Stimulated activated memory B cell treated with anti-CD40 and anti-IgM and Interleukin-4, amounts not matched to agents 10 μg/mL and 1 μg/mL and 100 μg/mL, for 72 hours (primary cell): ENCODE measurements at regions not wholly inside any gene's neighbourhood (a gene's known extent, or its start where the extent isn't known, plus 50 kb on each side); places are given as distances from the start of the nearest gene placed in this dataset.

Experiments
- ATAC-seq: fragments of 150-1000 bp; cut with Tn5 transposase; 2 replicates; pipeline ENCODE4 v1.10.0; 2021
- H3K27ac Mint-ChIP-seq: one replicate; pipeline ENCODE4 v1.8.0; 2022; ENCODE audit warnings: mild to moderate bottlenecking, mixed read lengths
- H3K27me3 Mint-ChIP-seq: one replicate; pipeline ENCODE4 v1.8.0; 2022; ENCODE audit warnings: mixed read lengths
- H3K36me3 Mint-ChIP-seq: one replicate; pipeline ENCODE4 v1.8.0; 2022; ENCODE audit warnings: mixed read lengths
- H3K4me1 Mint-ChIP-seq: one replicate; pipeline ENCODE4 v1.8.0; 2022; ENCODE audit warnings: mixed read lengths
- H3K4me3 Mint-ChIP-seq: one replicate; pipeline ENCODE4 v1.8.0; 2022; ENCODE audit warnings: mild to moderate bottlenecking, moderate library complexity, mixed read lengths
- H3K9me3 Mint-ChIP-seq: one replicate; pipeline ENCODE4 v1.8.0; 2022; ENCODE audit warnings: mixed read lengths

- no peaks in the 10 kb centered on the region for H3K4me1 Mint-ChIP-seq
- no peaks in the 10 kb centered on the region for H3K9me3 Mint-ChIP-seq
- H3K4me3 Mint-ChIP-seq = no peak overlapping the region
- no peak overlapping the region for H3K27ac Mint-ChIP-seq
- ATAC-seq = no peak
- H3K27me3 Mint-ChIP-seq = peaks cover 10% of the 10 kb centered on the region
- no peaks in the 10 kb centered on the region for H3K36me3 Mint-ChIP-seq
Observed at GRCh38 chr16:9428355-9429005, 337.0 kb downstream of the HAPSTR1 start.

GRCh38 chr16:9429646-9430330 lies 338.3 kb downstream of the HAPSTR1 start:
- no peak overlapping the region for H3K27ac Mint-ChIP-seq
- H3K36me3 Mint-ChIP-seq = no peaks in the 10 kb centered on the region
- H3K4me1 Mint-ChIP-seq = no peaks in the 10 kb centered on the region
- H3K27me3 Mint-ChIP-seq = peaks cover 4% of the 10 kb centered on the region
- no peak for ATAC-seq
- no peak overlapping the region for H3K4me3 Mint-ChIP-seq
- no peaks in the 10 kb centered on the region for H3K9me3 Mint-ChIP-seq

DNA sequence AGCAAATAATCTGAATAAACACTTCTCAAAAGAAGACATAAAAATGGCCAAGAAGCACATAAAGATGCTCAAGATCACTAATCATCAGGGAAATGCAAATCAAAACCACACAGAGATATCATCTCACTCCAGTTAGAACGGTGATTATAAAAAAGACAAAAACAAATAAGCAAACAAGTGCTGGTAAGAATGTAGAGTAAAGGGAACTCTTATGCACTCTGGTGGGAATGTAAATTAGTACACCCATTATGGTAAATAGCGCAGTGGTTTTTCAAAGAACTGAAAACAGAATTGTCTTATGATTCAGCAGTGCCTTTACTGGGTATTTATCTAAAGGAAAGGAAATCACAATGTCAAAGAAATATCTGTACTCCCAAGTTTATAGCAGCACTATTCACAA lies 343.2 kb downstream of the HAPSTR1 start:
- ATAC-seq = no peak
- H3K4me3 Mint-ChIP-seq = no peak overlapping the region
- H3K36me3 Mint-ChIP-seq = no peaks in the 10 kb centered on the region
- H3K9me3 Mint-ChIP-seq = peaks cover 10% of the 10 kb centered on the region
- H3K27me3 Mint-ChIP-seq = no peaks in the 10 kb centered on the region
- no peak overlapping the region for H3K27ac Mint-ChIP-seq
- H3K4me1 Mint-ChIP-seq = no peaks in the 10 kb centered on the region

- no peak for ATAC-seq
- Mint-ChIP-seq H3K27me3 (no peaks in the 10 kb centered on the region), H3K27ac (no peak overlapping the region), H3K9me3 (peaks cover 10% of the 10 kb centered on the region), H3K36me3 (no peaks in the 10 kb centered on the region), H3K4me1 (no peaks in the 10 kb centered on the region), H3K4me3 (no peak overlapping the region)
Observed at GRCh38 chr16:9436175-9436574, 344.7 kb downstream of the HAPSTR1 start.

- no peaks in the 10 kb centered on the region for H3K4me1 Mint-ChIP-seq
- no peak overlapping the region for H3K4me3 Mint-ChIP-seq
- H3K9me3 Mint-ChIP-seq = peaks cover 10% of the 10 kb centered on the region
- H3K36me3 Mint-ChIP-seq = no peaks in the 10 kb centered on the region
- no peak overlapping the region for H3K27ac Mint-ChIP-seq
- no peaks in the 10 kb centered on the region for H3K27me3 Mint-ChIP-seq
- no peak for ATAC-seq
Observed at GRCh38 chr16:9437115-9437514, 345.7 kb downstream of the HAPSTR1 start.

GRCh38 chr16:9438991-9439390 lies 347.5 kb downstream of the HAPSTR1 start:
- Mint-ChIP-seq H3K36me3 (no peaks in the 10 kb centered on the region), H3K27me3 (no peaks in the 10 kb centered on the region), H3K4me1 (no peaks in the 10 kb centered on the region), H3K4me3 (no peak overlapping the region), H3K27ac (no peak overlapping the region), H3K9me3 (peaks cover 10% of the 10 kb centered on the region)
- ATAC-seq = no peak

DNA sequence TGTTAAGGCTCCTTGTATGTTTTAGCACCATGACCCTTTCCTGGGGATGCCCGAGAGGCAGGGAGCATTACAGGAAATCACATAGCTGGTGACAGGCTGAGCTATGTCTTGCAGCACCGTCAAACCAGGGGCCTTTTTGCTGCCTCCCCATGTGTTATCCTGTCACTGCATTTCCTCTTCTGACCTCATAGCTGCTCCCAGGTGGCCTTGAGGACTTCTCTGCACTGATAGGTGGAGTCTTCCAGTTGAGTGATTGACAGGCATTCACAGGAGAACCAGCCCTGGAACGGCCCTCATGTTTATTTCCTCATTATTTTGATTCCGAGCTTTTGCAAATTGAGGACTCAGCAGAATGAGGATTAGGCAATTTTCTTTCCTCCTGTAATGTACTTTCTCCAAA lies 349.6 kb downstream of the HAPSTR1 start:
- Mint-ChIP-seq H3K36me3 (no peaks in the 10 kb centered on the region), H3K4me1 (no peaks in the 10 kb centered on the region), H3K4me3 (no peak overlapping the region), H3K9me3 (peaks cover 3% of the 10 kb centered on the region), H3K27me3 (peaks cover 4% of the 10 kb centered on the region), H3K27ac (no peak overlapping the region)
- ATAC-seq = no peak

- H3K4me3 Mint-ChIP-seq = no peak overlapping the region
- no peak for ATAC-seq
- peaks cover 8% of the 10 kb centered on the region for H3K27me3 Mint-ChIP-seq
- H3K36me3 Mint-ChIP-seq = no peaks in the 10 kb centered on the region
- no peak overlapping the region for H3K27ac Mint-ChIP-seq
- H3K4me1 Mint-ChIP-seq = no peaks in the 10 kb centered on the region
- H3K9me3 Mint-ChIP-seq = peaks cover 7% of the 10 kb centered on the region
Observed at GRCh38 chr16:9443864-9444263, 352.4 kb downstream of the HAPSTR1 start.

- ATAC-seq = no peak
- no peaks in the 10 kb centered on the region for H3K36me3 Mint-ChIP-seq
- H3K27ac Mint-ChIP-seq = no peak overlapping the region
- H3K4me1 Mint-ChIP-seq = no peaks in the 10 kb centered on the region
- H3K4me3 Mint-ChIP-seq = no peak overlapping the region
- H3K27me3 Mint-ChIP-seq = peaks cover 8% of the 10 kb centered on the region
- peaks cover 19% of the 10 kb centered on the region for H3K9me3 Mint-ChIP-seq
Observed at GRCh38 chr16:9446471-9447194, 355.2 kb downstream of the HAPSTR1 start.

- Mint-ChIP-seq H3K27ac (no peak overlapping the region), H3K27me3 (peaks cover 8% of the 10 kb centered on the region), H3K4me3 (no peak overlapping the region), H3K9me3 (peaks cover 19% of the 10 kb centered on the region), H3K4me1 (no peaks in the 10 kb centered on the region), H3K36me3 (no peaks in the 10 kb centered on the region)
- ATAC-seq = no peak
Observed at GRCh38 chr16:9447195-9447551, 355.7 kb downstream of the HAPSTR1 start.

GRCh38 chr16:9447699-9448098 lies 356.3 kb downstream of the HAPSTR1 start:
- Mint-ChIP-seq H3K4me3 (no peak overlapping the region), H3K27me3 (peaks cover 8% of the 10 kb centered on the region), H3K36me3 (no peaks in the 10 kb centered on the region), H3K4me1 (no peaks in the 10 kb centered on the region), H3K27ac (no peak overlapping the region), H3K9me3 (peaks cover 19% of the 10 kb centered on the region)
- ATAC-seq = no peak

- Mint-ChIP-seq H3K36me3 (no peaks in the 10 kb centered on the region), H3K27ac (no peak overlapping the region), H3K9me3 (peaks cover 29% of the 10 kb centered on the region), H3K27me3 (peaks cover 20% of the 10 kb centered on the region), H3K4me1 (no peaks in the 10 kb centered on the region), H3K4me3 (no peak overlapping the region)
- no peak for ATAC-seq
Observed at GRCh38 chr16:9449597-9449996, 358.2 kb downstream of the HAPSTR1 start.

DNA sequence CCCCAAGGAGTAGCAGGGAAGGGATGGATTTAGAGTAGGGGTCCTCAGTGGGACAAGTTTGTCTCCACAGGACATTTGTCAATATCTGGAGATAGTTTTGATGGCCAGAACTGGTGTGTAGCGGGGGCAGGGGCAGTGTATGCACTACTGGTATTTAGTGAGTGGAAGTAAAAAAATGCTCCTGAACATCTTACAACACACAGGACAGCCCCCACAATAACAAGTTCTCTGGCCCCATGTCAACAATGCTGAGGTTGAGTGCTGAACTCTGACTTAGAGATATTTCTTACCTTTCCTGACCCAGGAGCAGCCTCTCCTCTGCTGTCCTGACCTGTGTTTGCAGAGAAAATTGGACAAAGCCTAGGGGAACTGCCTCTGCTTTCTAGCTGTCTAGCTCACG lies 365.8 kb downstream of the HAPSTR1 start:
- Mint-ChIP-seq H3K4me3 (no peak overlapping the region), H3K27me3 (peaks cover 28% of the 10 kb centered on the region), H3K9me3 (peaks cover 18% of the 10 kb centered on the region), H3K4me1 (no peaks in the 10 kb centered on the region), H3K36me3 (no peaks in the 10 kb centered on the region), H3K27ac (no peak overlapping the region)
- no peak for ATAC-seq

DNA sequence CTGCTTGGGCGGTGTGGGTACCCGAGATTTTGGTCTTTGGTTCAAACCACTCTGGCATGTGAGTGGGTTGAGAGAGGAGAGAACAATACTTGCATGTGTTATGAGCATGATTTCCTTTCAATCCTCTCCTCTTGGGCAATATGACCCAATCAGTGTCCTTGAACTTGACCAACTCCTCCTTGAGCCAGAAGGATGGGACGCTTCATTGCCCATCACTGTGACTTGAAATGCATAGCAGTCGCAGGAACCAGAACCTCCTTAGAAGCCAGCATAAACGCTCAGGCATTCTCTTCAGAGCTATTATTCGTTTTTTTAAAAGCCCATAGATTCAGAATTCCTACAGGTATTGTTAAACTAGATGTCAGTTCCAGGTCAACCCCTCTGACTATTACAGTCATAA lies 367.4 kb downstream of the HAPSTR1 start:
- no peak overlapping the region for H3K4me3 Mint-ChIP-seq
- H3K9me3 Mint-ChIP-seq = peaks cover 13% of the 10 kb centered on the region
- no peak for ATAC-seq
- H3K27me3 Mint-ChIP-seq = peaks cover 24% of the 10 kb centered on the region
- no peak overlapping the region for H3K27ac Mint-ChIP-seq
- no peaks in the 10 kb centered on the region for H3K4me1 Mint-ChIP-seq
- no peaks in the 10 kb centered on the region for H3K36me3 Mint-ChIP-seq

DNA sequence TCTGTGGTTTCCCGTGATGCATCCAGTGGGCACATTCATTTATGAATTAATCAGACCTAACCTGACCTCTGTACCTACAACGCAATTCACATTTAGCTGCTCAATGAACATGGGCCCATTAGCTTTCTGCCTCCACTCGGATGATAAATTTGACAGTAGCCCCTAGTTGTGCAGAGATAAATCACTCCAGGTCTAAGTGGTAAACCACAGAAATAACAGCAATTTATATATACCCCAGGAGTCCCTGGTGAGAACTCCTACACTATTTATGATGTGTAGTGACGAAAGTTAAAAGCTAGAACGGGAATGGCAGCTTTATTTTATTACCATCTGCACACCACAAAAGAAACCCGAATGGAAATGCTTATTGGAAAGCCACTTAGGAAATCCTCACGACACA lies 371.5 kb downstream of the HAPSTR1 start:
- no peaks in the 10 kb centered on the region for H3K36me3 Mint-ChIP-seq
- H3K4me3 Mint-ChIP-seq = no peak overlapping the region
- H3K27ac Mint-ChIP-seq = no peak overlapping the region
- no peaks in the 10 kb centered on the region for H3K9me3 Mint-ChIP-seq
- ATAC-seq = no peak
- no peaks in the 10 kb centered on the region for H3K4me1 Mint-ChIP-seq
- no peaks in the 10 kb centered on the region for H3K27me3 Mint-ChIP-seq

- no peaks in the 10 kb centered on the region for H3K9me3 Mint-ChIP-seq
- no peaks in the 10 kb centered on the region for H3K4me1 Mint-ChIP-seq
- no peak for ATAC-seq
- H3K27me3 Mint-ChIP-seq = no peaks in the 10 kb centered on the region
- no peak overlapping the region for H3K27ac Mint-ChIP-seq
- H3K4me3 Mint-ChIP-seq = no peak overlapping the region
- no peaks in the 10 kb centered on the region for H3K36me3 Mint-ChIP-seq
Observed at GRCh38 chr16:9463461-9463860, 372.0 kb downstream of the HAPSTR1 start.
